Activated effector memory CD4-positive, alpha-beta T cell treated with anti-CD3 and anti-CD28 coated beads, Interleukin-2, amount 50 U/mL, for 16 hours (primary cell): ENCODE measurements at regions not wholly inside any gene's neighbourhood (a gene's known extent, or its start where the extent isn't known, plus 50 kb on each side); places are given as distances from the start of the nearest gene placed in this dataset.
"Not testable (repeated sequence)": the region's sequence is repeated elsewhere in the genome, so short reads cannot be mapped to it uniquely, and the experiment has no call there.

Source experiments
- DNase-seq: peaks from one replicate; pipeline ENCODE4 v3.0.0-alpha.2; 2020

DNA sequence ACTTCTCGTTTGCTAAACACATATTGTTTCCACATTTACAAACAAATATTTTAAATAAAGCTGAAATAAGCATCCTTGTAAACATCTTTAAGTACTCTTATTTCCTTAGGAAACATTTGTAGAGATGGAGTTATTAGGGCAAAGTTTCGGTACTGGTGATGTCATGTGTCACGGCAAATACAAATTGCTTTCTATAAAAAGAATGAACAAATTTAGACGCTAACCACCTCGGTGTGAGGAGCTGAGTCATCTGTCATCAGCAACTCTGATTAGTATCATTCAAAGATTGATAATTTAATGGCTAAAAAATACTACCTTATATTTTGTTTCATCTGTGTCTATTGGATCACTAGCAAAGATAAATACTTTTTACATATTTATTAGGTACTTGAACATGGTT lies 982.0 kb downstream of the VRK1 start:
- DNase-seq = no peak

GRCh38 chr14:97780804-97781203 lies 983.6 kb downstream of the VRK1 start:
- no peak for DNase-seq

DNA sequence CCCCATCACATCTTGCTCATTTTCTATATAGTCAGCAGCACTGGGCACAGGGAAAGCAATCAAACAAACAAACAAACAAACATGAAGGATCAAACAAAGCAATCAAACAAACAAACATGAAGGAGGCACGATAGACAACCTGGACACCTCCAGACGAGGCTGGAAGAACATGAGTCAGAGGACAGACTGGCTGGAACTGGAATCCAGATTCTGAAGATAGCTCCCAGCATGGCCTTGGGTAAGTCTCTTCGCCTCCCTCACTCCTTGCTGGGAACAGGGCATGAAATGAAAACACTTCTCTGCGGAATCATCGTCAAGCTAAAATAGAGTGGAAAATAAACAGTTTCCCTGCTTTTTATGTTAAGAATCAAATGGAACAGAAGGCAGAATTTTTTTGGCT lies 984.8 kb downstream of the VRK1 start:
- DNase-seq = no peak

DNA sequence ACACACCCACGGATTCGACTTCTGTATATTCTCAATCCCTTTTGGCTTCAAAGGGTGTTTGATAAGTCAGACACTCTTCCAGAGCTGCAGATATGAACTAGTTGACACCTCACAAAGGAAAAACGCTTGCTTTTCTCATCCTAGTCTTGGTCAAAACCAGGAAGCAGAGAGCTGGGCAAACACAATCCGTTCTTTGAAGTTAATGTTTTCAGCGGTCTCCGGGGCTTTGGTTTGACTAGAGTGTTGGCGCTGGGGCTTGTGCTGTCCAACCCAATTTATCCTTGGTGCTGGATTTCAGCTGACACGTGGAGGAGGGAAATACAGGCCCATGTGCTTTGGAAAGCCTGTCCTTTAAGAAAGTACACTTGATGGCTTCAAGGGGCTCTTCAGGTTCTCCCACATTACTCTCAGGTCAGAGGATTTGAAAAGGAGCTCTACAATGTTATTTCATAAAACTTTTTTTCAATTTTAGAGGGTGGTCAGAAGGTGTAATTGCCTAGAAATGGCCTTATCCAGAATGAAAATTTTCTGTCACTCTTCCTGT lies 985.8 kb downstream of the VRK1 start:
- DNase-seq = no peak

DNA sequence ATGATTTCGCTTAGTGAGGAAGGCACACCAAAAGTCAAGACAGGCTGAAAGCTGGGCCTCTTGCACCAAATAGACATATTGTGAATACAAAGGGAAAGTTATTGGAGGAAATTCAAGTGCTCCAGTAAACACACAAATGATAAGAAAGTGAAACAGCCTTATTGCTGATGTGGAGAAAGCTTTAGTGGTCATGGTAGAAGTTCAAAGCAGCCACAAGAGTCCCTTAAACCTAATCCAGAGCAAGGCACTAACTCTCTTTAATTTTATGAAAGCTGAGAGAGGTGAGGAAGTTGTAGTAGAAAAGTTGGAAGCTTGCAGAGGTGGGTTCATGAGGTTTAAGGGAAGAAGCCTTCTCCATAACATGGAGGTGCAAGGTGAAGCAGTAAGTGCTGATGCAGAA lies 988.3 kb downstream of the VRK1 start:
- DNase-seq = no peak

DNA sequence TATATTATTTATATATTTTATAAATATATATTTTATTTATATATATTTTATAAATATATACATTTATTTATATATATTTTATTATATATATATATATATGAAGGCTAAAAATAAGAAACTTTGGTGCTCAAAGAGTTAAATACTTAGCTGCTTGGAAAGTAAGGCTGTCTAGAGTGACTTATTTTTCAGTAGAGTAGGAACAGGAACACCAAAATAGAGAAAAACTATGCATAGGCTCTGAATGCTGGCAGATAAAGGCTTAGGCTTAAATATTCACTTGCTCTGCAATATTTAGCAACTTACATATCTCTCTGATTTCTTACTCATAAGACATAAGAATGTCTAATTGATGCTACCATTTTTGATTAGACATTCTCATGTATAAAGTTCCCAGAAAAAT lies 991.2 kb downstream of the VRK1 start:
- no peak for DNase-seq

GRCh38 chr14:97788846-97789526 lies 991.8 kb downstream of the VRK1 start:
- DNase-seq = no peak

- DNase-seq = no peak
Observed at GRCh38 chr14:97791072-97791471, 993.9 kb downstream of the VRK1 start.

DNA sequence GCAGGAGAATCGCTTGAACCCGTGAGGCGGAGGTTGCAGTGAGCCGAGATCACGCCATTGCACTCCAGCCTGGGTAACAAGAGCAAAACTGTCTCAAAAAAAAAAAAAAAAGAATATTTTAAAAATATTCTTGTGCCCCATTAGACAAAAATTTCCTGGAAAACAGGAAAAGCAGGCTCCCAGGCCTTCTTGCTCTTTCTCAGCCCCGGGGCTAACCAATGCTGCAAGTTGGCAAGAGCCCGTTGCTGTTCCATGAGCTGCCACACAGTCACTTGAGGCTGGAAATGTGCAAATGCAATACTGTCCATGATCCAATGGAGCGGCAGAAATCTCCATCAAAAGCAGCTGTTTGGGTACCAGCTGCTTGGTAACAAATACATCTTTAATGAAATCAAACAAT lies 994.7 kb downstream of the VRK1 start:
- DNase-seq = no peak

- DNase-seq = no peak
Observed at GRCh38 chr14:97796511-97796910, 999.3 kb downstream of the VRK1 start.

DNA sequence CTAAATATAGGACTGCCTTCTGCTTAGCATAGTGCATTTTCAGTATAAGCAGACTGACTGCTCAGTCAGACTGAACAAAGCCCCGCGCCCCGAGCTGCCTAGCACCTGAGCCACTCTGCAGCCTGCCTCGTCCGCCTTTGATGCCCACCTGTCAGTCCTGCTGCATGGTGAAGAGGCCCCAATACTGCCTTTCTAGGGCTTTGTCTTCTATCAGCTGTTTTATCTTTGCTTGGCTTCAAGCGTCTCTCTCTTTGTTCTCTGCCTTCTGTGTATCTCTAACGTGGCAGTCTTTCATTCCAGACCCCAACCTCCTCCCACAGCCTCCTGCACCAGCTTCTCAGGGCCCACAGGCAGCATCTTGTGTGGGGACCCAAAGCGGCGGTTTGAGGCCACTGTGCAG lies 1001.0 kb downstream of the VRK1 start:
- no peak for DNase-seq

DNA sequence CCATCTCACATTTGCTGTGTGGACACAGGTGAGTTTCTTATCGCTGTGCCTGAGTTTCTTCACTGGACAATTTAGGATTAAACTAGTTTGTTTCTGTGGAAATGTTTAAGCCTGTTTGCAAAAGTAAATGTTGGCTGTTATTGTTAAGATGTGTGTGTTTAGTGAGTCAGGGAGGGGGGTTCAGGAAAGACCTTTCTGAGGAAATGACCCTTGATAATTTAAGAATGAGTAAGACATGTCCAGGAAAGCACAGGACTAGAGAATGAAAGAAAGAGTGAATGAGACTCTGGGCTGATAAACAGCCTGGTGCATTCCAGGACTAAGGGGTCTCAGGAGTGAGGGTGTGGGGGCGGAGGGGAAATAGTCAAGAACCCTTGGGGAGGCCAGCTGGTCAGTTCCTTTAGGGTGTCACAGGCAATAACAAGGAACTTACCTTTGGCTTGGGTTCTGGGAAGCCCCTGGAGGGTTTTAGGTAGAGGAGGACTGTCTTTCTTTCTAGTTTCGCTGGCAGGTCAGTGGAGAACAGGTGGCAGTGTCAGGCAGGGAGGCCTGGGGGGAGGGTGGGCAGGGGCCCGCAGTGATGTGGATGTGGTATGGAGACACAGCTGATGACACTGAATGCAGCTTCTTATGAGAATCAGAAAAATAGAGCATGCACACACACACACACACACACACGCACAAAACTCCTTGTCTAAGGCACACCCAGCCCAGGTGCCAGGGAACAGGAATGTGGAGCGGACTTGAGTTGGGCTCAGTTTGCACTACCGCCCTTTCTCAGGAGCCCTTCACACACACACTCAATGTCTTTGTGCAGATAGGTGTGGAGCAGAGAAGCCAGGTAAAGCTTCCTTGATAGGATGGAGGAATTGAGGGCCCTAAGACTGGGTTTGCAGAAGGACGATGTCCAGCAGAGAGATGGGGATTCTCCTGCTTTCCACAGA lies 1005.5 kb downstream of the VRK1 start:
- no peak for DNase-seq

DNA sequence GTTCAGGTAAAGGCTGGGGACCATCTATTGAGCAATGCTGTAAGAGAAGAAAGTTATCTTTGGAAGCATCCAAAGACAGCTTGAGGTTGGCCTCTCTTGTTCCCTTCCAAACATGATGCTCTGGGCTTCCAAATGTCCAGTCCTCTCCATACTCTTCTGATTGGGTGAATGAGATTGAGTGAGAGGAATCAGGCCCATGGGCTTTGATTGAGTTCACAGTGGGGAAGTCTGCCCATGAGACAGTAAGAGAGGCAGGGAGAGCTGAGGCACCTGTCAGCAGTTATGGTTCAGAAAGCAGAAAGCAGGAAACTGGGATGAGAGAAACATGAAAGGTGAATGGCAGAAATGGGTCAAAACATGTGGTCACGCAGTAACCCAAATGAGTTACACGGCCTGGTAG lies 1006.9 kb downstream of the VRK1 start:
- no peak for DNase-seq

GRCh38 chr14:97806891-97807290 lies 1009.7 kb downstream of the VRK1 start:
- DNase-seq = no peak

DNA sequence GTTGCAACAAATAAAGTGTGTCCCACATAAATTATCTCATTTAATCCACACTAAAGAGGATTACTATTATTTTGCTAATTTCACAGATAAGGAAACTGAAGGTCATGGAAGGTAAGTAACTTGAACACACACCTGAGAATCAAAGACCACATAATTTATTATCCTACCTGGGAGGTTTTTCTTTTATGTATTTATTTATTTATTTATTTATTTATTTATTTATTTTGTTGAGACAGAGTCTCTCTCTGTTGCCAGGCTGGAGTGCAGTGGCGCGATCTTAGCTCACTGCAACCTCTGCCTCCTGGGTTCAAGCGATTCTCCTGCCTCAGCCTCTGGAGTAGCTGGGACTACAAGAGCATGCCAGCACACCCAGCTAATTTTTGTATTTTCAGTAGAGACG lies 1011.4 kb downstream of the VRK1 start:
- not testable (repeated sequence) for DNase-seq

DNA sequence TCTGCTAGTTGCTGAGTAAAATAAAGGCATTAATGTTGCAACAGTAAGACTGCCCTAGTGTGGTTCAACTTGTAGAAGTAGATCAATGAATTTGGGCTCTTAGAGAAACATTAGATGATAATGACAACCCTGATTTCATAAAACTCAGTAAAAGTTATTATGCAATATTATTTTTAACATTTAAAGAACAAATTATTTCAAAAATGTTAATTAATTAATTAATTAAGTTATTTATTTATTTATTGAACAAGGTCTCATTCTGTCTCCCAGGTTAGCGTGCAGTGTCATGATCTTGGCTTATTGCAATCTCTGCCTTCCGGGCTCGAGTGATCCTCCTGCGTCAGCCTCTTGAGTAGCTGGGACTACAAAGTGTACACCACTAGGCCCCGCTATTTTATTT lies 1016.4 kb downstream of the VRK1 start:
- DNase-seq = no peak

DNA sequence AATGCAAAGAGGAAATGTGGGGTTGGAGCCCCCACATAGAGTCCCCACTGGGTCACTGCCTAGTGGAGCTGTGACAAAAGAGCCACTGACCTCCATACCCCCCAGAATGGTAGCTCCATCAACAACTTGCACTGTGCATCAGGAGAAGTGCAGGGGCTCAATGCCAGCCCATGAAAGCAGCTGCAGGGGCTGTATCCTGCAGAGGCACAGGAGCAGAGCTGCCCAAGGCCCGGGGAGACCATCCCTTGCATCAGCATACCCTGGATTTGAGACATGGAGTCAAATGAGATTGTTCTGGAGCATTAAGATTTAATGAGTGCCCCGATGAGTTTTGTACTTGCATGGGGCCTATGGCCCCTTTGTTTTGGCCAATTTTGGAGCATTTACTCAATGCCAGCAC lies 1023.6 kb downstream of the VRK1 start:
- no peak for DNase-seq

DNA sequence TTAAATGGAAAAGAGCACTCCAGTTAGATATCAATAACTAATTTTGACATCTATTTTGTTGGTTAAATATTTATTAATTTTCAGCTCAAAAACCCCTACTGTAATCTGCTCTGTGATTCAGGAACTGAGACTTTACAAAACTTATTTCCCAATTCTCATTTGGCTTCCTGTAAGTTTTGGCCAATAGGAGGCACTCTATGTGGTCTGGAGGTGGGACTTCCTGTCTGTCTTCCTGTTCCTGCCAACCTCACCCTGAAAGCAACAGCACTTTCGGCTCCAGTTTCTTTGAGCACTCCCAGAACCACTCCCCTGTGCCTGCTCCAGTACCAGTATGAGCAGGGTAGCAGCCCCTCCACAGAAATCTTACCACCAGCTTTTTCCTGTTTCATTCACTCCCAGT lies 1027.0 kb downstream of the VRK1 start:
- DNase-seq = no peak

DNA sequence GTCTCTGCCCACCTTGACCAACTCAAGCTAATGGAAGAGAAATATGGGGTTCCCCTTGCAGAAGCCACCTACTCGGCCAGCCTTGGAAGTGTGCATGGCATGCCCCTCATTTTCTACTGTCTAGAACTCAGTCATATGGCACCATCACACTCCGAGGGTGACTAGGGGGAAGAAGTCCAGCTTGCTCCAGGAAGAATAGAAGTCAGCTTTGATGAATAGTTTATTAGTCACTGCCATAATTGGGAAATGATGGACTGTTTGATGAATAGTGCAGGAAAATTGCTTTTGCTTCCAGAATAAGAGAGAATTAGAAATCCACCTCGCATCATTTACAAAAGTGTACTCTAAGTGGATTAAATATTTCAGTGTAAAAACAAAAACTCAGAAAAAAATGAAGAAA lies 1030.6 kb downstream of the VRK1 start:
- no peak for DNase-seq

DNA sequence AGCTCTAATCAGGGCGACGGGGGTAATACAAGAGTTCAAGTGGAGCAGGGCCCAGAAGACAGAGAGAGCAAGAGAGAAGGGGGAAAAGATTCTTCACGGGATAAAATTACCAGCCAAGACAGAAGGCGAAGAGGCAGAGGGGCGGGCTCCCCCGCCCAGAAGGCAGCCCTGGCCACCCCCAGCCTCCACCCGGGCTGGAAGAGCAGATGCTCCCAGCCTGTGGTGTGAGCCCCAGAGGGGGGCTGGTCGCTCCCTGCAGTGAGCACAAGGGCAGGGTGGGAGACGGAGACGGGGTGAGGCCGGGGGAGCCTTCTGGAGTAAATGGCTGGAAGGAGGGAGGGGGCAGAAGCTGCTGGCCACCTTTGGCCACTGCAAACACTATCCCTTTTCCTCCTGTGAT lies 1035.6 kb downstream of the VRK1 start:
- no peak for DNase-seq

DNA sequence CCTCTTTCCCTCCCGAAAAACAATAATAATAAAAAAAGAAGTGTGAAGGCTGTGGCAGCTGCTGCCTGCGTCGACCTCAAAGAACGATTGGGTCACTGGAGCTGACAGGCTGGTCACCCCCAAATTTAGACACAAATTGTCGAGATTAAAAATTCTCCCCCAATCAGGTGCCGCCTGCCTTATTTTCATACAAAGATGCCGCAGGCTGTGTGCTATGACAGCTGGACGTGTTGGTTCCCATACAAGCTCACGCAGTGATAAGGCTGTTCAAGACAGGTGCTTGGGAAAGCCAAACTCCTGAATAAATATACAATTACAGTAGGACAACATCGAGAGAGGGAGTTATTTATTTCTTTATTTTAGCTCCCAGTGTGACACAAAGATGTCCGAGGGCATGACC lies 1041.8 kb downstream of the VRK1 start:
- no peak for DNase-seq

DNA sequence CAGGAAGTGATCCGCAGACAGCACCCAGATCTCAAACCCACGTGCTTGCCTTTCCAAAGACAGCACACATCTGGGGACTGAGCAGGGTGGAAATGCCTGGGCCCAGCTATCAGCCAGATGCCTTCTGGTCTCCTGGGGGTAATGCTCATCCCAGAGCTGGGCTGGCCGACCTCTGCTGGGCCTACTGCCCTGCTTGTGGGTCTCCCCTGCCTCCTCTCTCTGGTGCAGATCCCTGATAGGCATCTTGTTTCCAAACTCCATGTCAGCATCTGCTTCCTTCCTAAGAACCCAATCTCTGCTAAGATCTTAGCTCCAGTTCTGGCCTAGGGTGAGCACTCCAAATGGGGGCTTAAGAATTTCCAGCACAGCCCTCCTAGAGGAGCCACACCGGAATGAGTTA lies 1043.0 kb downstream of the VRK1 start:
- no peak for DNase-seq

GRCh38 chr14:97841762-97842161 lies 1044.6 kb downstream of the VRK1 start:
- no peak for DNase-seq

GRCh38 chr14:97843066-97843465 lies 1045.9 kb downstream of the VRK1 start:
- DNase-seq = no peak
